ENCODE measurements at regions not wholly inside any gene's neighbourhood (a gene's known extent, or its start where the extent isn't known, plus 50 kb on each side); places are given as distances from the start of the nearest gene placed in this dataset.

DNA sequence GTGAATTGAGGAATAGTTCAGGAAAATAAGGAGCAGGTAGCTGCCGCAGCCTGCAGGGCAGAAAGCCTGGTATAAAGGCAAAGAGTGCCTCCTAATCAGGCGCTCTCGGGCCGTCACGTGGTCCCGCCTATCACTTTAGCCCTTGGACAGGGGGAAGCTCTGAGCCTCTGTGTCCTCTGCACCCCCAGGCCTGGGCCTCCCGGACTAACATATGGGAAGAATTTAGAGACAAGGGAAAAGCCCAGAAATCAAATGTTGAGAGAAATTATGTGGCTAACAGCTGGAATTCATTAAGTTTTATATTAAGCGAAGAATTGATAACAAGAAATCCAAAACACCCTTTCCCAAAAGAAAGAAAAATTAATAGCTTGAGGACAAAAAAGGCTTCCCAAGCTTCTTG lies 417.7 kb downstream of the ATP23 start:
- TF ChIP-seq CTCF (IDR thresholded peaks at IDR 0.05 in 8 of 11, conservative IDR thresholded peaks at IDR 0.05 in 3 of 11) = no peak
- no peak for TF ChIP-seq POLR2AphosphoS5 (IDR thresholded peaks at IDR 0.05)

All from spleen (tissue), 7 donors.